Endothelial cell (in vitro differentiated cells): ENCODE measurements at regions not wholly inside any gene's neighbourhood (a gene's known extent, or its start where the extent isn't known, plus 50 kb on each side); places are given as distances from the start of the nearest gene placed in this dataset.
"Not testable (repeated sequence)": the region's sequence is repeated elsewhere in the genome, so short reads cannot be mapped to it uniquely, and the experiment has no call there.

Source experiments
- DNase-seq: peaks from one replicate; pipeline ENCODE4 v3.0.0; 2021; ENCODE audit warnings: low spot score
- H3K27ac Mint-ChIP-seq: one replicate; pipeline ENCODE4 v1.8.0; 2021; ENCODE audit warnings: mixed read lengths, inconsistent platforms; ENCODE audit not compliant: unreplicated experiment
- H3K27me3 Mint-ChIP-seq: one replicate; pipeline ENCODE4 v1.8.0; 2021; ENCODE audit warnings: mild to moderate bottlenecking, moderate library complexity, mixed read lengths, inconsistent platforms; ENCODE audit not compliant: unreplicated experiment
- H3K36me3 Mint-ChIP-seq: one replicate; pipeline ENCODE4 v1.8.0; 2021; ENCODE audit warnings: mild to moderate bottlenecking, low read depth, mixed read lengths, inconsistent platforms; ENCODE audit not compliant: unreplicated experiment
- H3K4me1 Mint-ChIP-seq: one replicate; pipeline ENCODE4 v1.8.0; 2021; ENCODE audit warnings: mild to moderate bottlenecking, mixed read lengths, inconsistent platforms; ENCODE audit not compliant: unreplicated experiment
- H3K4me3 Mint-ChIP-seq: one replicate; pipeline ENCODE4 v1.8.0; 2021; ENCODE audit warnings: mild to moderate bottlenecking, mixed read lengths, inconsistent platforms; ENCODE audit not compliant: unreplicated experiment
- H3K9me3 Mint-ChIP-seq: one replicate; pipeline ENCODE4 v1.8.0; 2021; ENCODE audit warnings: mixed read lengths, inconsistent platforms; ENCODE audit not compliant: unreplicated experiment
- CTCF ChIP-seq: fragments of 200-600 bp; sonication (generic); IDR thresholded peaks from one replicate; pipeline ENCODE4 v1.5.0; 2021; ENCODE audit warnings: antibody characterized with exemption; ENCODE audit not compliant: unreplicated experiment

GRCh38 chr6:27830212-27830599 is 82.0 kb downstream of the OR2B2 start:
- peak overlapping the region; percentile 97 for H3K27ac Mint-ChIP-seq
- peaks cover 21% of the 10 kb centered on the region for H3K4me1 Mint-ChIP-seq
- no peaks in the 10 kb centered on the region for H3K9me3 Mint-ChIP-seq
- H3K4me3 Mint-ChIP-seq, result peak overlapping the region; percentile 97
- no peak for TF ChIP-seq CTCF
- DNase-seq, result no peak
- no peaks in the 10 kb centered on the region for H3K36me3 Mint-ChIP-seq
- H3K27me3 Mint-ChIP-seq, result peaks cover 5% of the 10 kb centered on the region

GRCh38 chr6:27829453-27830211 is 82.6 kb downstream of the OR2B2 start:
- H3K36me3 Mint-ChIP-seq, result no peaks in the 10 kb centered on the region
- peak overlapping the region; percentile 97 for H3K4me3 Mint-ChIP-seq
- H3K27me3 Mint-ChIP-seq, result peaks cover 10% of the 10 kb centered on the region
- TF ChIP-seq CTCF, result no peak
- H3K9me3 Mint-ChIP-seq, result no peaks in the 10 kb centered on the region
- DNase-seq, result no peak
- peaks cover 24% of the 10 kb centered on the region for H3K4me1 Mint-ChIP-seq
- peak overlapping the region; percentile 25 for H3K27ac Mint-ChIP-seq

GRCh38 chr6:27827477-27827876 is 84.7 kb downstream of the OR2B2 start:
- Mint-ChIP-seq H3K4me1 (peaks cover 28% of the 10 kb centered on the region), H3K27me3 (peaks cover 15% of the 10 kb centered on the region)
- not testable (repeated sequence) for H3K4me3 Mint-ChIP-seq, H3K9me3 Mint-ChIP-seq, H3K36me3 Mint-ChIP-seq, DNase-seq, H3K27ac Mint-ChIP-seq

- not testable (repeated sequence) for DNase-seq, H3K9me3 Mint-ChIP-seq, H3K4me3 Mint-ChIP-seq, H3K36me3 Mint-ChIP-seq, H3K27ac Mint-ChIP-seq
- H3K27me3 Mint-ChIP-seq, result peaks cover 15% of the 10 kb centered on the region
- peaks cover 27% of the 10 kb centered on the region for H3K4me1 Mint-ChIP-seq
Measured at GRCh38 chr6:27826612-27826985, 85.6 kb downstream of the OR2B2 start.

- not testable (repeated sequence) for H3K36me3 Mint-ChIP-seq, H3K27ac Mint-ChIP-seq, DNase-seq, H3K4me3 Mint-ChIP-seq, H3K9me3 Mint-ChIP-seq
- peaks cover 15% of the 10 kb centered on the region for H3K27me3 Mint-ChIP-seq
- H3K4me1 Mint-ChIP-seq, result peaks cover 24% of the 10 kb centered on the region
Measured at GRCh38 chr6:27825848-27826611, 86.2 kb downstream of the OR2B2 start.

- peaks cover 16% of the 10 kb centered on the region for H3K4me1 Mint-ChIP-seq
- H3K27ac Mint-ChIP-seq, result peak overlapping the region; percentile 95
- DNase-seq, result no peak
- no peaks in the 10 kb centered on the region for H3K9me3 Mint-ChIP-seq
- H3K36me3 Mint-ChIP-seq, result no peaks in the 10 kb centered on the region
- peaks cover 11% of the 10 kb centered on the region for H3K27me3 Mint-ChIP-seq
- no peak for TF ChIP-seq CTCF
- H3K4me3 Mint-ChIP-seq, result peak overlapping the region; percentile 95
Measured at GRCh38 chr6:27825025-27825793, 87.0 kb downstream of the OR2B2 start.

GRCh38 chr6:27824211-27825024 is 87.8 kb downstream of the OR2B2 start:
- H3K9me3 Mint-ChIP-seq, DNase-seq, H3K36me3 Mint-ChIP-seq, H3K4me1 Mint-ChIP-seq: not testable (repeated sequence)
- H3K27ac Mint-ChIP-seq, result peak overlapping the region; percentile 95
- peak overlapping the region; percentile 95 for H3K4me3 Mint-ChIP-seq
- H3K27me3 Mint-ChIP-seq, result peaks cover 11% of the 10 kb centered on the region

GRCh38 chr6:27823714-27824210 is 88.4 kb downstream of the OR2B2 start:
- not testable (repeated sequence) for H3K9me3 Mint-ChIP-seq, H3K36me3 Mint-ChIP-seq, H3K4me1 Mint-ChIP-seq
- peaks cover 11% of the 10 kb centered on the region for H3K27me3 Mint-ChIP-seq
- H3K4me3 Mint-ChIP-seq, result peak overlapping the region; percentile 95
- H3K27ac Mint-ChIP-seq, result peak overlapping the region; percentile 97
- DNase-seq, result peak; percentile 75
